ENCODE measurements at regions not wholly inside any gene's neighbourhood (a gene's known extent, or its start where the extent isn't known, plus 50 kb on each side); places are given as distances from the start of the nearest gene placed in this dataset.
A peak's percentile ranks its signal among the peaks of the same experiment; 100 is the strongest.
"Not testable (repeated sequence)": the region's sequence is repeated elsewhere in the genome, so short reads cannot be mapped to it uniquely, and the experiment has no call there.

DNA sequence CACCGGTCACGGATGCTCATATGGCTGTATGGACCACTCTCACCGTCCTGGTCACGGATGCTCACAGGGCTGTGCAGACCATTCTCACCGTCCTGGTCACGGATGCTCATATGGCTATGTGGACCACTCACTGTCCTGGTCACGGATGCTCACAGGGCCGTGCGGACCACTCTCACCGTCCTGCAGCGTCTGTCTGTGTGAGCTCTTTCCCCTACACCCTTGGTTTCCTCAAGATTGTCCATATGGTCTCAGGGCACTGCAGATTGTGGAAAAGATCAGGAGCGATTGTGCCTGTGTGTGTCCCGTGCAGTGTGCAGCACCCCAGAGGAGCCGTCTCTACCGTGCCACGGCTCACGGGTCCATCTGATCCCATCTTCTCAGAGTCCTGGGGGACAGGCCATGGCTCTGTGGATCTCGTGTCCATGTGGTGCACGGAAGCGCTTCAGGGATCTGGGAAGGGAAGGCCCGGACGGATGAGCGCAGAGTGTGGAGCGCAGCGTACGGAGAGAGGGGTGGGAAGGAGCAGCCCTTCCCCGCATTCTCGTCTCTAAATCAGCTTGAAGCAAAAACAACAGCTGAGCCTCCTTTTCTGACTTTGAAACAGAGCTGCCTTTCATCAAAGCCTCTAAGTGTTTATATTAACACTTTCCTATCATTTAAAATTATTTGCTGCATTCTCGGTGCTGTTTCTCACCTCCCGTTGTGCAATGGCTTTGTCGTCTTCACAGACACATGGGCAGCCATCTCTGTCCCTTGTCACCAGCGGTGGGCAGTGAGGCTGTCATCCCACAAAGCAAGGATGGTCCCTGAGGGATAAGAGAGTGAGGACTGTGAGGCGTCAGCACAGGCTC, 208.0 kb downstream of the BANP start:
- H3K36me3 Mint-ChIP-seq (ENCODE audit: low read depth); H3K9me3 Mint-ChIP-seq (ENCODE audit: low read depth); H3K4me3 Mint-ChIP-seq (ENCODE audit: unreplicated experiment); H3K4me1 Mint-ChIP-seq (ENCODE audit: low read depth); DNase-seq (ENCODE audit: low spot score); H3K27ac Mint-ChIP-seq (ENCODE audit: unreplicated experiment): not testable (repeated sequence)
- H3K27me3 Mint-ChIP-seq (ENCODE audit: low read depth), result peaks cover 12% of the 10 kb centered on the region

DNA sequence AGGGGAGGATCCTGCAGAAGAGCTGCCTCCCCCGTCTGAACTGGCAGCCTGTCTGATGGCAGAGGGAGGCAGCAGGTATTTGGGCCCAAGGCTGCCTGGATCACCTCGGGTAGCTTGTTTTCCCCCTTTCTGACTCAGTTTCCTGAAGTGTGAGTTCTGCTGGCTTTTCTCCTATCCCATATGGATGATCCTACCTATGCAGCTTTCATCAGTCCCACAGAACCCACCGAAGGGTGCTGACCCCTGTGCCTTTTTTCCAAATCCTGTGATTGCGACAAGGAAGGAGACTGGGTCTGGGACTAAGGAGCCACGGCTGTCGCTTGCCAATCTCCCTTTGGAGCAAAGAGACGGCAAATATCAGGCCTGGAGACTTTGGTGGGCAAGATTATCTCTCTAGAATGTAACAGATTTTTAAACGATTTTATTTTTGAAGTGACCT, 208.7 kb downstream of the BANP start:
- DNase-seq (ENCODE audit: low spot score); H3K4me1 Mint-ChIP-seq (ENCODE audit: low read depth); H3K36me3 Mint-ChIP-seq (ENCODE audit: low read depth); H3K4me3 Mint-ChIP-seq (ENCODE audit: unreplicated experiment); H3K27ac Mint-ChIP-seq (ENCODE audit: unreplicated experiment); H3K9me3 Mint-ChIP-seq (ENCODE audit: low read depth): not testable (repeated sequence)
- peaks cover 12% of the 10 kb centered on the region for H3K27me3 Mint-ChIP-seq (ENCODE audit: low read depth)

DNA sequence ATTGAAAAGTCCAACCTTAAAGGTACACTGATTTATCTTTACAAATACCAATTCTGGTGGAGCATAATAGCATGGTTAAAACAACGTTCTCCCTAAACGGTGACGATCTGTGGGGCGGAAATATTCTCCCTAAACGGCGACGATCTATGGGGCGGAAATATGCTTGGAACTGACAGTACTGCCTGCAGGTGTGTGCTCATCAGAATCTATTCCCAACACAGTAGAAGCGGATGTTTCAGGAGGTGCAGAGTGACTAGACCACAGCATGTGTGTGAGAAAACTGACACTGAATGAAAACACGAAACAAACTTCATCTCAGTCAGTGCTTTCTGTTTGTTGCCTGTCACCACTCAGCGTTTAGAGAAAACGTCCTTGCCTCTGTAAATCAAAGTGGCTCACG, 210.0 kb downstream of the BANP start:
- not testable (repeated sequence) for H3K4me1 Mint-ChIP-seq (ENCODE audit: low read depth); DNase-seq (ENCODE audit: low spot score); H3K27me3 Mint-ChIP-seq (ENCODE audit: low read depth); H3K27ac Mint-ChIP-seq (ENCODE audit: unreplicated experiment); H3K4me3 Mint-ChIP-seq (ENCODE audit: unreplicated experiment); H3K9me3 Mint-ChIP-seq (ENCODE audit: low read depth); H3K36me3 Mint-ChIP-seq (ENCODE audit: low read depth)

DNA sequence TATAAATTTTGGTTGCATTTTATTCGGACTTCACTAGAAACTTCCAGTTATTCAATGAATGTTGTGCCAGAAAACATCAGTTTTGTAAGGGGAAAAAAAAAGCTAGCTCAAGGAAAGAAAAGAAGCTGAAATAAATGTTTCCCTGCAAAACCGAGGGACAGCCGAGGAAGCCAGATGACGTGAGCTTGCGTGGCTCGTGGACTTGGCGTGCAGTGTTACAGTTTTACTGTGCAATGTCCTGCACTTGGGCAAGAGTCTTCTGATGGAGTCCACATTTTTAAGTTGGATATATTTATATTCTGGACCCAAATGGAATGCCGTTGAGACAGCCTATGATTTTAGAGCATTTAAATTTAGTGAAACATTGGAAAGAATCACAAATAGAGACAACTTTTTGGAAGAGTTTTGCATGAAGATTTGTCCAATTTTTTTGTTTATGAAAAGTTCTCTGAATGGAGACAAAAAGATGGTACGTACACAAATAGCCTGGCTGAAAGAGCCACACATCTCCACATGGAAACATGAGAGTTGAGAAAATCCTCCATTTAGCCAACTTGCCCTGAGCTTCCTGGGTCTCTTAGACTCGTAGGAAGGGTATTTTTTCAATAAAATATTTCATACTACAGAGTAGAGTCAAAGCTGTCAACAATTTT, 210.5 kb downstream of the BANP start:
- not testable (repeated sequence) for DNase-seq (ENCODE audit: low spot score); H3K27ac Mint-ChIP-seq (ENCODE audit: unreplicated experiment); H3K9me3 Mint-ChIP-seq (ENCODE audit: low read depth); H3K36me3 Mint-ChIP-seq (ENCODE audit: low read depth); H3K4me3 Mint-ChIP-seq (ENCODE audit: unreplicated experiment); H3K4me1 Mint-ChIP-seq (ENCODE audit: low read depth); H3K27me3 Mint-ChIP-seq (ENCODE audit: low read depth)

DNA sequence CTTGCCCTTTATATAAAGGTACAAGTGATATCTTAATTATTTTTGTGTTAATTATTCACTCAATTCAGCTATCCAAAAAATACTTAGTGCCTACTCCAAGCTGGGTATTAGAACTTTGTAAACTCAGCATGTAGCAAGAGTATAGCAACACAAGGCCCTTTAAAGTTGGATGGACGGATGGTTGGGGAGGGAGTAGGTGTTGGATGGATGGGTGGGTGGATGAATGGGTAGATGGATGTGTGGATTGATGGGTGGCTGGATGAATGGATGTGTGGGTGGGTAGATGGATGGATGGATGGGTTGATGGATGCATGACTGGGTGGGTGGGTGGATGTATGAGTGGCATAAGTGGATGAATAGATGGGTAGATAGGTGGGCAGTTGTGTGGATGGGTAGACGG, 211.5 kb downstream of the BANP start:
- not testable (repeated sequence) for H3K9me3 Mint-ChIP-seq (ENCODE audit: low read depth); H3K27ac Mint-ChIP-seq (ENCODE audit: unreplicated experiment); H3K4me3 Mint-ChIP-seq (ENCODE audit: unreplicated experiment); H3K27me3 Mint-ChIP-seq (ENCODE audit: low read depth); H3K4me1 Mint-ChIP-seq (ENCODE audit: low read depth); H3K36me3 Mint-ChIP-seq (ENCODE audit: low read depth); DNase-seq (ENCODE audit: low spot score)

- H3K36me3 Mint-ChIP-seq (ENCODE audit: low read depth); H3K9me3 Mint-ChIP-seq (ENCODE audit: low read depth); H3K27me3 Mint-ChIP-seq (ENCODE audit: low read depth); H3K4me1 Mint-ChIP-seq (ENCODE audit: low read depth); H3K27ac Mint-ChIP-seq (ENCODE audit: unreplicated experiment); H3K4me3 Mint-ChIP-seq (ENCODE audit: unreplicated experiment): not testable (repeated sequence)
- DNase-seq (ENCODE audit: low spot score), result peak; percentile 58
Measured at GRCh38 chr16:88164196-88165039, 213.2 kb downstream of the BANP start.

DNA sequence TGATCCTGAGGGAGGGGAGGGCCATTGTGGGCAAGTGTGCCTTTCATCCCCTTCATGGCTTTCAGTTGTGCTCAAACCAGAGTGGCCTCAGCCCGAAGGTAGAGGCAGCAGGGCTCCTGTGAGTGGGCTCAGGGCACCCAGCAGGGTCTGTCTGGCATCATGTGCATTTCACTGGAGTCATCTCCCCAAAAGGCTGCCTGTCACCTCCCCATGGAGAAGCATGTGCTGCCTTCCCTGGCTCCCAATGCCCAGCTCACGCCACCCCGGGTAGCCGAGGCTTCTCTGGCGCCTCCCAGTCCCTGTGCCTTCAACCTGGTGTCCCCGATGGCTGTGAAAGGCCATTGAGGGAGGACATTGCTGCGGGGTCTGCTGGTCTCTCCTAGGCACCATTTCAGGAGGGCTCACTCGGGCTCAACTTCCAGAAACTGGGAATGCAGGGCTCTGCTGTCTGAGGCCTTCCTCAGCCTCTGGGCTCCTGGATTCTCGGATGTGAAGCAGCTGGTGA, 213.9 kb downstream of the BANP start:
- H3K4me1 Mint-ChIP-seq (ENCODE audit: low read depth); H3K36me3 Mint-ChIP-seq (ENCODE audit: low read depth); H3K27me3 Mint-ChIP-seq (ENCODE audit: low read depth); H3K27ac Mint-ChIP-seq (ENCODE audit: unreplicated experiment); H3K4me3 Mint-ChIP-seq (ENCODE audit: unreplicated experiment); H3K9me3 Mint-ChIP-seq (ENCODE audit: low read depth): not testable (repeated sequence)
- DNase-seq (ENCODE audit: low spot score), result peak; percentile 68

- peak; percentile 32 for DNase-seq (ENCODE audit: low spot score)
- not testable (repeated sequence) for H3K9me3 Mint-ChIP-seq (ENCODE audit: low read depth); H3K27me3 Mint-ChIP-seq (ENCODE audit: low read depth); H3K36me3 Mint-ChIP-seq (ENCODE audit: low read depth); H3K4me1 Mint-ChIP-seq (ENCODE audit: low read depth); H3K4me3 Mint-ChIP-seq (ENCODE audit: unreplicated experiment); H3K27ac Mint-ChIP-seq (ENCODE audit: unreplicated experiment)
Measured at GRCh38 chr16:88165683-88166082, 214.4 kb downstream of the BANP start.

GRCh38 chr16:88166209-88166773, 215.1 kb downstream of the BANP start:
- not testable (repeated sequence) for H3K9me3 Mint-ChIP-seq (ENCODE audit: low read depth); H3K27ac Mint-ChIP-seq (ENCODE audit: unreplicated experiment); H3K4me1 Mint-ChIP-seq (ENCODE audit: low read depth); H3K4me3 Mint-ChIP-seq (ENCODE audit: unreplicated experiment); H3K36me3 Mint-ChIP-seq (ENCODE audit: low read depth); H3K27me3 Mint-ChIP-seq (ENCODE audit: low read depth)
- peak; percentile 26 for DNase-seq (ENCODE audit: low spot score)

DNA sequence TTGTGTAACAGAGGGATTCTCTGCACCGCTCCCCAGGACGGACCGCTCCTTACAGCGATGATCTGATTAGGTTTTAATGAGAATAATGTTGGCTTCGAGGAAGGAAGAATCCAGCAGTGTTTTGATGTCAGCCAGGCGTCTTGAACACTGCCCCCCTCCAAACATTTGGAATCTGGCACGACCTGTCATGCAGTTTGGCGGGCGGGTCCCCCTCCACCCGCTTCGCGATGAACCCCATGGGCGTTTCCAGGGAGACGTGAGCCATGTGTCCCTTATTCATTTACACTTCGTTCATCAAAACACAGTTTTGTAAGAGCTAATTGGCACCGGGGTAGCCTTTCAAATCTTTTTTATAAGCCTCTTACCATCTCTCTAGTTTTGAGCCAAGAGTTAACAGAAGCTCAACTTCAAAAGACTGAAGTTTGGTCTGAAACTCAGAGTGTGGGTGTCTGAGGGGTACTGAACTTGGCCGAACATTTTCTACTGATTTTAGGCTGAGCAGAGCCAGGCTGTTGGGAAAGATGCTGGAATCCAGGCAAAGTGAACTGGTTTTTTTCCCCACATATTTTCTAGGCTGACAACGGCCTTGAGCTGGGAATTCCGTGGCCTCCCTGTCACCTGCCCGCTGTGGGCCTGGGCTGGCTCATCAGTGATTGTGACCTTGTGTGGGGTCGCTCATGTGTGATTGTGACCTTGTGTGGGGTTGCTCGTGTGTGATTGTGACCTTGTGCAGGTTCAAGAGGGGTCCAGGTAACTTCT, 214.8 kb upstream of the ZNF469 start:
- H3K9me3 Mint-ChIP-seq (ENCODE audit: low read depth), result peaks cover 13% of the 10 kb centered on the region
- H3K36me3 Mint-ChIP-seq (ENCODE audit: low read depth); H3K27ac Mint-ChIP-seq (ENCODE audit: unreplicated experiment); H3K27me3 Mint-ChIP-seq (ENCODE audit: low read depth); H3K4me1 Mint-ChIP-seq (ENCODE audit: low read depth); H3K4me3 Mint-ChIP-seq (ENCODE audit: unreplicated experiment): not testable (repeated sequence)
- peak; percentile 19 for DNase-seq (ENCODE audit: low spot score)

DNA sequence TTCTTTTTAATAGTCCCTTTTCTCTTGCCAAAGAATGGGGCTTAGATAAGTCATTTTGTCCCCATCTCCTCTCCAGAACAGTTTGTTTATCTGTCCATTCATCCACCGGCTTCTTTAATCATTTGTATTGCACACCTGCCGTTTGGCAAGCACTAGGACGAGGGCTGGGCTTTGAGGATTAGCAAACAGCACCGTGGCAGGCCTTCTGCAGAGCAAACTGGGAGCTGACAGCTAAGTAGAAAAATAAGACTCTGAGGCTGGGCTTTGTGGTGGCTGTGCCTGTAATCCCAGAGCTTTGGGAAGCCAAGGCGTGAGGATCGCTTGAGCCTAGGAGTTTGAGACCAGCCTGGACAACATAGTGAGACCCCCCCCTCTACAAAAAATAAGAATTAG, 214.2 kb upstream of the ZNF469 start:
- not testable (repeated sequence) for H3K4me3 Mint-ChIP-seq (ENCODE audit: unreplicated experiment); H3K27me3 Mint-ChIP-seq (ENCODE audit: low read depth); H3K4me1 Mint-ChIP-seq (ENCODE audit: low read depth); H3K27ac Mint-ChIP-seq (ENCODE audit: unreplicated experiment); H3K36me3 Mint-ChIP-seq (ENCODE audit: low read depth)
- peaks cover 16% of the 10 kb centered on the region for H3K9me3 Mint-ChIP-seq (ENCODE audit: low read depth)
- DNase-seq (ENCODE audit: low spot score), result peak; percentile 48

All from chondrocyte (in vitro differentiated cells).